DOHH2 (cell line): ENCODE measurements at regions not wholly inside any gene's neighbourhood (a gene's known extent, or its start where the extent isn't known, plus 50 kb on each side); places are given as distances from the start of the nearest gene placed in this dataset.

Experiments used
- H3F3A ChIP-seq: fragments of 200-600 bp; sonication (generic), shearing (Covaris generic); 2 replicates; pipeline ENCODE4 v1.6.0; 2016; ENCODE audit warnings: antibody characterized with exemption, mild to moderate bottlenecking; ENCODE audit not compliant: control insufficient read depth, insufficient read depth
- H3K27ac ChIP-seq: fragments of 200-600 bp; sonication (generic); 2 replicates; pipeline ENCODE4 v1.5.1; 2014; ENCODE audit warnings: low read depth, mild to moderate bottlenecking, low read length, moderate library complexity
- H3K27me3 ChIP-seq: fragments of 200-600 bp; sonication (generic); 2 replicates; pipeline ENCODE4 v1.6.1; 2014; ENCODE audit warnings: mild to moderate bottlenecking, low read length, mixed read lengths; ENCODE audit not compliant: control insufficient read depth
- H3K36me3 ChIP-seq: fragments of 200-600 bp; sonication (generic); 2 replicates; pipeline ENCODE4 v1.6.1; 2014; ENCODE audit warnings: mild to moderate bottlenecking, low read length, moderate library complexity, mixed read lengths; ENCODE audit not compliant: control insufficient read depth
- H3K4me1 ChIP-seq: fragments of 200-600 bp; sonication (generic); 2 replicates; pipeline ENCODE4 v1.6.1; 2014; ENCODE audit warnings: mild to moderate bottlenecking, low read length, mixed read lengths; ENCODE audit not compliant: control insufficient read depth
- H3K4me2 ChIP-seq: fragments of 200-600 bp; sonication (generic); 2 replicates; pipeline ENCODE4 v1.6.0; 2014; ENCODE audit warnings: mild to moderate bottlenecking, low read length, moderate library complexity
- H3K4me3 ChIP-seq: fragments of 200-600 bp; sonication (generic); 2 replicates; pipeline ENCODE4 v1.5.1; 2014; ENCODE audit warnings: mild to moderate bottlenecking, low read length, mixed read lengths
- H3K79me2 ChIP-seq: fragments of 200-600 bp; sonication (generic); 2 replicates; pipeline ENCODE4 v1.6.1; 2014; ENCODE audit warnings: mild to moderate bottlenecking, low read length, mixed read lengths; ENCODE audit not compliant: control insufficient read depth
- H3K9me2 ChIP-seq: fragments of 200-600 bp; sonication (generic); replicated peaks from 2 replicates; pipeline ENCODE4 v1.6.1; 2014; ENCODE audit warnings: mild to moderate bottlenecking, low read length, mixed read lengths; ENCODE audit not compliant: control insufficient read depth
- H3K9me3 ChIP-seq: fragments of 200-600 bp; sonication (generic); 2 replicates; pipeline ENCODE4 v1.6.1; 2014; ENCODE audit warnings: antibody characterized with exemption, low read length, mixed read lengths; ENCODE audit not compliant: control insufficient read depth, insufficient read depth
- H4K20me1 ChIP-seq: fragments of 200-600 bp; sonication (generic); 2 replicates; pipeline ENCODE4 v1.6.0; 2014; ENCODE audit warnings: low read depth, mild to moderate bottlenecking, antibody characterized with exemption, low read length, moderate library complexity; ENCODE audit not compliant: control insufficient read depth, insufficient read depth
- CTCF ChIP-seq: fragments of 200-600 bp; sonication (generic); IDR thresholded peaks from one replicate; pipeline ENCODE4 v1.5.1; 2014; ENCODE audit warnings: antibody characterized with exemption, mild to moderate bottlenecking, low read depth, low read length; ENCODE audit not compliant: poor library complexity, severe bottlenecking
- EZH2phosphoT487 ChIP-seq: fragments of 200-600 bp; sonication (generic); IDR thresholded peaks from 2 replicates; pipeline ENCODE4 v1.6.1; 2017; ENCODE audit warnings: borderline replicate concordance, mild to moderate bottlenecking, antibody characterized with exemption, low read length, moderate library complexity, mixed read lengths

- H3F3A ChIP-seq = no peaks in the 10 kb centered on the region
- no peaks in the 10 kb centered on the region for H3K79me2 ChIP-seq
- no peaks in the 10 kb centered on the region for H3K9me3 ChIP-seq
- no peak overlapping the region for H3K4me3 ChIP-seq
- no peak overlapping the region for H3K4me2 ChIP-seq
- H4K20me1 ChIP-seq = no peaks in the 10 kb centered on the region
- no peaks in the 10 kb centered on the region for H3K9me2 ChIP-seq
- H3K36me3 ChIP-seq = no peaks in the 10 kb centered on the region
- TF ChIP-seq EZH2phosphoT487 = no peak
- TF ChIP-seq CTCF = no peak
- H3K4me1 ChIP-seq = no peaks in the 10 kb centered on the region
- no peak overlapping the region for H3K27ac ChIP-seq
- no peaks in the 10 kb centered on the region for H3K27me3 ChIP-seq
Observed at GRCh38 chr6:66489269-66489987, 782.4 kb upstream of the EYS start.

GRCh38 chr6:66481216-66481615 lies 774.2 kb upstream of the EYS start:
- H3K27ac ChIP-seq = no peak overlapping the region
- H3K27me3 ChIP-seq = no peaks in the 10 kb centered on the region
- H3K9me3 ChIP-seq = peaks cover 5% of the 10 kb centered on the region; the same call in 1 of the 2 replicates
- H3K4me2 ChIP-seq = no peak overlapping the region
- H3K4me1 ChIP-seq = no peaks in the 10 kb centered on the region
- no peak overlapping the region for H3K4me3 ChIP-seq
- H3K79me2 ChIP-seq = no peaks in the 10 kb centered on the region
- H3F3A ChIP-seq = no peaks in the 10 kb centered on the region
- H3K9me2 ChIP-seq = no peaks in the 10 kb centered on the region
- no peaks in the 10 kb centered on the region for H3K36me3 ChIP-seq
- TF ChIP-seq EZH2phosphoT487 (no peak), CTCF (no peak)
- no peaks in the 10 kb centered on the region for H4K20me1 ChIP-seq

GRCh38 chr6:66478705-66479104 lies 771.7 kb upstream of the EYS start:
- H3K4me1 ChIP-seq = no peaks in the 10 kb centered on the region
- no peaks in the 10 kb centered on the region for H3K27me3 ChIP-seq
- no peak overlapping the region for H3K4me3 ChIP-seq
- H3K4me2 ChIP-seq = no peak overlapping the region
- no peaks in the 10 kb centered on the region for H3K36me3 ChIP-seq
- no peak for TF ChIP-seq CTCF
- TF ChIP-seq EZH2phosphoT487 = no peak
- no peaks in the 10 kb centered on the region for H3F3A ChIP-seq
- peaks cover 5% of the 10 kb centered on the region; the same call in 1 of the 2 replicates for H3K9me3 ChIP-seq
- H4K20me1 ChIP-seq = no peaks in the 10 kb centered on the region
- no peaks in the 10 kb centered on the region for H3K79me2 ChIP-seq
- H3K27ac ChIP-seq = no peak overlapping the region
- no peaks in the 10 kb centered on the region for H3K9me2 ChIP-seq
